WTC11 (cell line): ENCODE measurements at regions not wholly inside any gene's neighbourhood (a gene's known extent, or its start where the extent isn't known, plus 50 kb on each side); places are given as distances from the start of the nearest gene placed in this dataset.

Experiments
- ATF3 ChIP-seq: sonication (generic); formaldehyde crosslinking; conservative IDR thresholded peaks from 2 replicates; pipeline ENCODE4 v1.8.1; 2022; ENCODE audit warnings: mild to moderate bottlenecking, missing genetic modification reagents
- CBFB ChIP-seq: sonication (generic); formaldehyde crosslinking; IDR thresholded peaks from 2 replicates; pipeline ENCODE4 v1.8.1; 2022; ENCODE audit warnings: mild to moderate bottlenecking, low read depth, missing genetic modification reagents
- CTCF ChIP-seq: fragments of 200-600 bp; IDR thresholded peaks from 2 replicates; pipeline ENCODE4 v1.8.0; 2022; ENCODE audit warnings: antibody characterized with exemption
- ZNF232 ChIP-seq: sonication (generic); formaldehyde crosslinking; IDR thresholded peaks from 2 replicates; pipeline ENCODE4 v1.8.0; 2022; ENCODE audit warnings: mild to moderate bottlenecking, missing genetic modification reagents

DNA sequence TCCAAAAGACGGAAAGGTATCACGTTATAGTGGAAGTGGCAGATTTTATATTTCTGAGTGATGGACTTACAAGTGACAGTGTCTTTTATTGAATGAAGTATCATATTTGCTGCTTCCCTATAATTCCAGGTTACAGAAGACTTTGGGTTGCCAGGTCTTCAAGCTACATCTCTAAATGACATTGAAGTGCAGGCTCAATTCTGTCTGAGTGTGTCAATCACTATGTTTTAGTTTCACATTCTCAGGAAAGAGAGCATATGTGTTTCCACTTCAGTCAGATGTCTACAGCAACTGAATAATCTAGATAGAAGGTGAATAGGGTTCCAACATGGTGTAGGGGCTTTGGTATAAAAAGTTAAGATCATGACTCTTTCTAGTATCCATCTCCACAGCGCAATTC lies 492.7 kb upstream of the API5 start:
- TF ChIP-seq CTCF (no peak), ZNF232 (CRISPR knock-in tag) (no peak), CBFB (CRISPR knock-in tag) (no peak), ATF3 (CRISPR knock-in tag) (no peak)
